Stimulated activated CD4-positive, alpha-beta T cell treated with anti-CD3 and anti-CD28 coated beads, Interleukin-1b, Interleukin-23, amount 100 ng/mL, for 24 hours (primary cell): ENCODE measurements at regions not wholly inside any gene's neighbourhood (a gene's known extent, or its start where the extent isn't known, plus 50 kb on each side); places are given as distances from the start of the nearest gene placed in this dataset.
"Not testable (repeated sequence)": the region's sequence is repeated elsewhere in the genome, so short reads cannot be mapped to it uniquely, and the experiment has no call there.

ENCODE experiments used
- DNase-seq, 4 experiments: peaks; one replicate each; pipeline ENCODE4 v3.0.0-alpha.2; 2020; ENCODE audit warnings: low read depth in 4 of 4, low spot score in 1 of 4

DNA sequence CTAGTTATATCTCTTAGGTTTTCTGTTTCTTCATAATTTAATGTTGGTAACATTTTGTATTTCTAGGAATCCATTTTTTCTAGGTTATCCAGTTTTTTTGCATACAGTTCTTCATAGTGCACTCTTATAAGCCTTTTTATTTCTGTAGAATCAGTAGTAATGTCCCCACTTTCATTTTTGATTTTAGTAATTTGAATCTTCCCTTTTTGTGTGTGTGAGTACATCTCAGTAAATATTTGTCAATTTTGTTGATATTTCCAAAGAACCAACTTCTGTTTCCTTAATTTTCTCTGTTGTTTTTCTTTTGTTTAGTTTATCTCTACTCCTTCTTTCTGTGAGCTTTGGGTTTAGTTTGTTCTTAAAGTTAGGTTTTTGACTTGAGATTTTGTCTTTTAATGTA is 507.3 kb upstream of the RGS6 start:
- no peak for DNase-seq

DNA sequence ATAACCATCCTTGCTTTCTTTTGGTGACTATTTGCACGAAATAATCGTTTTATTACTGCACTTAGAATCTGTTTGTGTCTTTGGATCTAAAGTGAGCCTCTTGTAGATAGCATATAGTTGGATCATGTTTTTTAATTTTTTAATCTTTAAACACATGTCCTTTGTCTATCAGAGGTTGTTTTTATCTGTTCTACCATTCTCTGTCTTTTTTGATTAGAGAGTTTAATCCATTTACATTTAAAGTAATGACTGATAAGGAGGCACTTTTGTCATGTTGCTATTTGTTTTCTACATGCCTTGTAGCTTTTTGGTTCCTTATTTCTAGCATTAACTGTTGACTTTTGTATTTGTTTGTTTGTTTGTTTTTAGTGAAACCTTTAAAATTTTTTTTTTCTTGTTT is 506.2 kb upstream of the RGS6 start:
- DNase-seq, result no peak

DNA sequence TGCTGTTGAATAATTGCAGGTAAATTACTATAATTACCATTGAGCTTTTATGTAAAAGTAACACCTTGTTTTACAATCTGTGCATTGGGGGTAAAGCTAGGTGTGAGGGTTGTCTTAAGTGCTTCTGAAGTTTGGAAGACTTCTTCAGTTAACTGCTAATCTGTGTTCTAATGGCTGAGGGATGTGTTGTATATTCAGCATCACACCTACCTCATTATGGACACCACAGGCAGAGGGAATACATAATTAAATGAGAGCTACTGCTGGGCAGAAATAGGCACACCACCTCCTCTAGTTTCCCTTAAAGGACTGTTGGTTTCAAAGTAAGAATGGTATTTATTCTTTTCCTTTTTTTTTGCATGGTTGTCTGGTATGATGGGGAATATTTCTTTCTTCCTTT is 502.3 kb upstream of the RGS6 start:
- no peak for DNase-seq

DNA sequence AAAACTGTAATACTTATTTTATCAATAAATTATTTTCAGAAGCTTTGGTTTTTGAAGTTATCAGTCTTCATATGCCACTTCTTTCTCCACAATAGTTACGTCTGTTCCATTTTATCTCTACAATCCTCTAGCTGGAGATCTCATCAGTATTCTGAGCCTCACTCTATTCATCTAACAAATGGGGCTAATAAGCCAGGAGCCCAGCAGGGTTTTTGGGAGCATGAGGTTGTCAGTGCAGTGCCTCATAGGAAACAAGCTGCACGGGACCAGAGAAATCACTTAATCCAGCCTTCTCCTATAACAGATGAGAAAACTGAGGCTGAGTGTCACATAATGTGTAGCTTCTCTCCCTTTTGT is 501.9 kb upstream of the RGS6 start:
- DNase-seq, result no peak

DNA sequence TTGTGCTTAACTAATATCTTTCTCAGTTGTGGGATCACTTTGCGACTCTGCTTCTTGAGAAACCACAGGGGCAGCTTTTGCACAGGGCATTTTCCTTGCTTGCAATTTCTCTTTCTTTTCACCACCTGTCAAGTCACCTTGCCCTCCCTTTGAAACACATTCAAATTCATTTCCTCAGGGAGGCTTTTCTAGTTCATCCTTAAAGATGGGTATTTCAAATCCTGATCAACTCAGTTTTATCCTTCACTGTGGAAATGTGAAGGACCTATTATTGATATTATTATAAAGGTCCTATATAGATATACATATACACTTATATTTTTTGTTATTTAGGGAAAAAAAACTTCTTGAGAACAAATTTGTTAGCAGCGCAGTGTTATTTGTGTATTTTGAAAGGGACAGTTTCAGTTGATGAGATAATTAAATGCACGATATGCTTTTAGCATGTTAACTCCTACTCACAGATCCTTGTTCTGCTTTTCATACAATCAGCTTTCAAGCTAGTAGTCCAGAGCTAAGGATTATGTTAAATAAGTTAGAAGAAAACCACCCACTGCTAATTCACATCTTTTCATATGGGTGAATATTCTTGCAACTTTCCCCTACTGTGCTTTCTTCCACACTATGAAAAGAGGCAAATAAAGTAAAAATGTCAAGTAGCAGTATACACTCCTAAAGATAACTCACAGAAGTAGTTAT is 501.4 kb upstream of the RGS6 start:
- no peak for DNase-seq

DNA sequence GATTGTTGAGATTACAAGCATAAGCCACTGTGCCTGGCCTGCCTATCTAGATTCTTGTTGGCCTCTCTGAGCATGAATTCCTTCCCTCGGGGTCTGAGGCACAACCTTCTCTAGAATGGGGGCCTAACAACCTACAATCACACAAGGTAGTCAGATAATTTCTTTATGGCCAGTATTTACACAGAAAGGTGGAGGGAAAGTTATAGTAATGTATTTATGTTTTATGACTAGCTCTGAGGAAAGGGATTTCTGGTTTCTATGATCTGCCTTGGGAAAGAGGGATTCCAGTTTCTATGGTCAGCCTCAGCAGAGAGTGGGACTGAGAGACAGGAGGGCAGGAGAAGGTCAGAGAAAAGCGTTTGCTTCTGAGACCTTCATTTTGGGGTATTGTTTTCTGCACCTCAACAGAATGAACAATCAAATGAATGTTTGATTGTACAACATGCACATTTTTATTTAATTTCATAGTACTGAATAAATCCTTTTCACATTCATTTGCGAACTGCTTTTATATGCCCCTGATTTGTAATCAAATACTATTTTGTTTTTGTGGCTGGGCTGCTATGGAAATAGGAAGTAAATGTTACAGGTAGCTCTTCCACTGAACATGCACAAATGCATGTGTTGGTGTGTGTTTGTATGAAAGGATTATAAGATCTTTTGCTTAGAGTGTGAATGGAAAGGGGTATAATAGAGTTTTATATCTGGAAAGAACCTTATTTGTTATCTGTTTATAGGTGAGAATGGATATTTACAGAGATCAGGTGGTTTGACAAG is 499.7 kb upstream of the RGS6 start:
- no peak for DNase-seq

DNA sequence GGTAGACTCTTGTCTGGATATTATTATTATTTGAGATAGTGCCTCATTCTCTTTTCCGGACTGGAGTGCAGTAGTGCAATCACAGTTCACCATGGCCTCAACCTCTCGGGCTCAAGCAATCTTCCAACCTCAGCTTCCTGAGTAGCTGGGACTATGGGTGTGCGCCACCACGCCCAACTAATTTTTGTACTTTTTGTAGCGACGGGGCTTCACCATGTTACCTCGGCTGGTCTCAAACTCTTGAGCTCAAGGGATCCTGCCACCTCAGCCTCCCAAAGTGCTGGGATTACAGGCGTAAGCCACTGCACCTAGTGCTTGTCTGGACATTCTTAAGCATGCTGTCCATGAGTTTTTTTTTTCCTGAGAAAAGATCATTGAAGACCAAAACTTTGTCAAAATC is 498.9 kb upstream of the RGS6 start:
- DNase-seq, result no peak

DNA sequence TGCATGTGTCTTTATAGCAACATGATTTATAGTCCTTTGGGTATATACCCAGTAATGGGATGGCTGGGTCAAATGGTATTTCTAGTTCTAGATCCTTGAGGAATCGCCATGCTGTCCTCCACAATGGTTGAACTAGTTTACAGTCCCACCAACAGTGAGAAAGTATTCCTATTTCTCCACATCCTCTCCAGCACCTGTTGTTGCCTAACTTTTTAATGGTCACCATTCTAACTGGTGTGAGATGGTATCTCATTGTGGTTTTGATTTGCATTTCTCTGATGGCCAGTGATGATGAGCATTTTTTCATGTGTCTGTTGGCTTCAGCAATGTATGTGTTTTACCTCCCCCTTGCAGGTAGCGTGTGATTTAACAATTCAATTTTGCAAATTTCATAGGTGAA is 496.6 kb upstream of the RGS6 start:
- DNase-seq, result not testable (repeated sequence)

DNA sequence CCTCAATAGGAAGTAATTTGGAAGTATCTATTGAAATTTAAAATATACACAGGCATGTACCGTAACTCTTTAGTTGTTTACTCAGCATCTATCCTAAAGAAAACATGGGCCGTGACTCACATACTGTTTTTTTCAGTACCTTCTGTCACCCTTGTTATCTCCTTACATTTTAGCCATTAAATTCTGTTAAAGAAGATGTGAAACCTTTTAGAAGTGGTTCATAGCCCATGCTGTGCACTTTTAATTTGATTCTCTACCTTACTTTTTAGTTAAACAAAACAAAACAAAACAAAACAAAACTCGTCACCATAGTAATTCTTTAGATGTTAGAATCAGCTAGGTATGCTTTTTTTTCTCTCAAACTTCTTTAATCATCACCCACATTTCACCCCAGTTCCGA is 494.4 kb upstream of the RGS6 start:
- no peak for DNase-seq

DNA sequence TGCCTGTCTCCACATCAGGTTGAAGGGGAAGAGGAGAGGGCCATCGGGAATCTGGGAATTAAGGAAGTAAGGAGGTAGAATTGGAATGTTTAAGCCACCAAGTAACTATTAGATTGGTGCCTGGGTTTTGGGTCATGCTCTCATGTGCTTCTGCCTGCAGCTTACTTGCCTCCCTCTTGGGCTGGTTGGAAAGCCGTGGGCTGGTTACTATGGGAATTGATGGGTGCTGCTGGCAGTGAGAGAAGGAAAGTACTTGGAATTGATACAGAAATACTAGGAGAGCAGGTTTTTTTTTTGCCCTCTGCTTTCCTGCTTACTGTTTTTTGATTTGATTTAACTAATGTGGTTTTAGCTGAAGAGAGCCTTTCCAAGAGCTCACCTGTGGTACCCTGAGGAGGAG is 493.5 kb upstream of the RGS6 start:
- DNase-seq, result no peak

DNA sequence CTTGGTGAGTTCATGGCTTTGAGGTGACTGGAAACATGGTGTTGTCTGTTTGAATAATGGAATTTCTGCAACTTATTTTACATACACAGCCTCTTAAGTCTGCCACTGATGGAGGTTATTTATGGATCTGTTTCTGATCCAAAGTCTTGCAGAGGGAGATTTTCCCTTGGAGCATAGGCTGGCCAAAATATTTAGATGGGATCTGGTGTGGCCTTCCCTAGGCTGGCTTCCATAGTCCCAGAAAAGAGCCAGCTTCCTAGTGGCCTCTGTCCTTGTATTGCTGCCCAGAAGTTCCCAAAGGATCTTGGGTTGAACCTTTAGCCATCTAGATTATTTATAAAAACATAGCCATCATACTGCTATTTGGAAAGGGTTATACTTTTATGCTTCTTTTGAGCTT is 491.1 kb upstream of the RGS6 start:
- no peak for DNase-seq

DNA sequence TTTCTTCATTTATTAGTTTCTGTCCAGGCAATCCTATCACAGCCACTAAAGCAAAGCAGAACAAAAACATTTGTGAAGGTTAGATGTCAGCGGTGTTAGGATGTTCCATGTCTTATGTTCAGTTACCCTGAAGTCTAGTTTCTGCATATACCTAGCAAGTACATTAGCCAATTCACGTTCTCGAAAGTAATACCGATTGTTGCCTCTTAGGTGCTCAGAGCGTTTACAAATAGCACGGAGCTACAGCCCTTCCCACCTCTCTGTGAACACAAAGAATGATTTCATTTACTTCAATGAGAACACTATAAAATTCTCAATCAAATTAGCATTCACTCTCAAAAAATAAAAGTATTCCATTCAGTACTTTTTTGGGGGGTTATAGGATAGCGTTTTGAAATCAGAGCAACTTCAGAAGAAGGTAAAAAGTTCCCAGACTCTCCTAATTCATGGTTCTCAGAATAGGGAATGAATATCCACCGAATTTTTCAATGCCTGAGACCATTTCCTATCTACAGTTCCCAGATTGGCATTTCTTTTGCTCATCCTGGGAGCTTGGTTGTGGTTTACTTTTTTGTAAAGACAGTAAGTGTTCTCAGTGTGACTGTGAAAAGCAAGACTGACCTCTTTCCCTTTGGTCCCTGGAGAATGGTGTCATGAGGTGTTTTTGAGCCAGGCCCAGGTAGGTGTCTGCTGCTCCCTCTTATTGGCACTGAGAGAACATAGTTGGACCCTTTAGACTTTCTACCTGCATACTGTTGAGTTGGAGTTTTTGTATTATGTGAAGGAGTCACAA is 488.0 kb upstream of the RGS6 start:
- DNase-seq, result no peak

DNA sequence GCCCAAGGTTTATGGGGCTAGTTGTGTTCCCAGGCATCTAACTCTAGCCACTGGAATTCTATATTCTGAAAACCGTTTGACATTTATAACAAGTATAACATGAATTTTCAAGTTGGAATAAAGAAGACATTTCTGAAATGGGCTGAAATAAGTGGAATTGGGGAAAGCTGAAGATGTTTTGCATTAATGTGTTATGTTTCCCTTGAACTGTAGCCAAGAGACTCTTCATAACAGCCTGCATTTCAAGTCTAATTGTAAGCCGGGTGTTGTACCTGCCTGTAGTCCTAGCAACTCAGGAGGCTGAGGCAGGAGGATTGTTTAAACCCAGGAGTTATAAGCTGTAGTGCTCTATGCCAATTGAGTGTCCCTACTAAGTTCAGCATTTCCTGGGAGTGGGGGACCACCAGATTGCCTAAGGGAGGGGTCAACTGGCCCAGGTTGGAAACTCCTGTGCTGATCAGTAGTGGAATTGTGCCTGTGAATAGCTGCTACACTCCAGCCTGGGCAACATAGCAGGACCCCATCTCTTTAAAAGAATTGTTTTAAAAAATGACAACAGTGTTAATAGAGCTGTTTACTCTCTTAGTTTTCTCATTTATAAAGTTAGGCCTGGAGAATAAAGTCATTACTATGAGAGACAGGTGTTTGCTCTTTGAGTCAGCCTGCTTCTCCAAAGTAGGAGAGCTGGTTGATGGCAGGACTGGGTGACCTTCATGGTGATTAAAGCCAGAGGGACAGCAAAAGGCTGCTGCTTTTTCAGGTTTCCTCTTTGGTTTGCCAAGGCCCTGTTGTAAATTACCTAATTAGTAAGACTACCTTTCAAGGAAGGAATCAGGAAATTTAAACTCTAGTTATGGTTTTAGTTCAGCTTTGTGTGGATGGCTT is 483.6 kb upstream of the RGS6 start:
- DNase-seq, result no peak

DNA sequence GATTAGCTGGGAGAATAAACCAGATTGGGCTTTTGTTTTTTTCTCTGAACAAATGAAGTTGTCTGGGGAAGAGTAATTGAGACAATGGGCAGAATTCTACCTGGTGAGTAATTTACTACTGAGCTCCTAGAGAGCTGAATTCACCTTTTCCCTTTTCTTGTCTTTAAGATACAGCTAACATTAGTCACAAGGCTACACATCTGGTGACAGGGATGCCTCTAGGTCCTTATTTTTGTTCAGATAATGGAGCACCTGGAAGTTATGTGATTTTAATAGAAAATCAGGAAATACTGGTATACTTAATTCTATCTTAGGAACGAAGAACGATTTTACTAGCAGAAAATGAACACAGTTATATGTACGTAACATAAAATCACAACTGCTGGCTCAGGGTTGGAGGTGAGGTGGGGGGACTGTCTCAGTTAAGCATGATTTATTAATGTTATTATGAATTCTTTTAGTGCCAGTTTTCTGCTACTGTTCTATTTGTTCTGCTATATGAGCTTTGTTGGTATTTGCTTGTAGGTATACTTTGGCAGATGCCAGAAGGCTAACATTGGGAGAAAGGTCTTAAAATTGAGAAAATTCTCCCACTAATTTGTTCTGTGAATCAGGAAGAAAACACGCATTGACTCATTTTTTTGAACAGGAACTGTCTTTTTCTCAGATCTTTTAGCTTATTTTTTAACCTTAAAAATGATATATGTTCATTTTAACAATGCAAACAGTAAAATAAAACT is 482.7 kb upstream of the RGS6 start:
- DNase-seq, result no peak

DNA sequence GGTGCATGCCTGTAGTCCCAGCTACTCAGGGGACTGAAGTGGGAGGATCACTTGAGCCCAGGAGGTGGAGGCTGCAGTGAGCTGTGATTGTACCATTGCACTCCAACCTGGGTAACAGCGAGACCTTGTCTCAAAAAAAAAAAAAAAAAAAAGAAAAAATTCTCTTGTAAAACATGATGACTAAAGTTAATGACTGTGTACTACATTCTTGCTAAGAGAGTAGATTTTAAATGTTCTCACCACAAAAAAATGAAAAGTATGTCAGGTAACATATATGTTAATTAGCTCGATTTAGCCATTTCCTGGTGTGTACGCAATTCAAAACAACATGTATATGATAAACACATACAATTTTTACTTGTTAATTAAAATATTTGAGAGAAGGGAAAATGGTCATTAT is 480.7 kb upstream of the RGS6 start:
- no peak for DNase-seq

DNA sequence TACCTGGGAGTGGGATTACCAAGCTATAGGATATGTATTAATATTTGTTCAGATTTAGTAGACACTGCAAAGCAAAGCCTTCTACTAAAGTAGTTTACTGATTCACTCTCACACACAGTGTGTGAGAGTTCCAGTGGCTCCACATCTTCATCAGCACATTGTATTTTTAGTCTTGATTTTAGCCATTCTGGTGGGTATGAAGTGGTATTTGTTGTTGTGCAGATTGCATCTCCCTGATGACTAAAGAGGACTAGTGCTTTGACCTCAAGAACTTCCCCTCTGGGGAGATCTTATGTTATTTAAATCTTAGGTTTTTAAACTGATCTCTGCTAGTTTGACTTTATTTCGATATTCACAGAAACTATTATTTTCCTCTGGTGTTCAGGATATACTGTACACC is 479.7 kb upstream of the RGS6 start:
- no peak for DNase-seq

DNA sequence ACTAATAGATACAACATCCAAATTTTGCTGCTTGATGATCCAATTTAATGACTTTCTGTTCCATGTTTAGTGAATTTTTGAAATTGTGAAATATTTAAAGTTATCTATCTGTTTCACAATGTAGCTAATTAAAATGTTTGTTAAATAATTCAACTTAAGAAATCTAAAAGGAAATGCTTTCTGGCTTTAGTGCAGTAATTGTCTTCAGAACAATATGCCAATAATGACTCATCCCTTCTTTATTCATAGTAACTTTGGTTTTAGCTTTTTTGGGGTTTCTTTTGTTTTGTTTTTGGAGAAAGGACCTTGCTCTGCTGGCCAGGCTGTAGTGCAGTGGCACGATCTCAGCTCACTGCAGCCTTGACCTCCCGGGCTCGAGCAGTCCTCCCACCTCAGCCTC is 479.2 kb upstream of the RGS6 start:
- no peak for DNase-seq

DNA sequence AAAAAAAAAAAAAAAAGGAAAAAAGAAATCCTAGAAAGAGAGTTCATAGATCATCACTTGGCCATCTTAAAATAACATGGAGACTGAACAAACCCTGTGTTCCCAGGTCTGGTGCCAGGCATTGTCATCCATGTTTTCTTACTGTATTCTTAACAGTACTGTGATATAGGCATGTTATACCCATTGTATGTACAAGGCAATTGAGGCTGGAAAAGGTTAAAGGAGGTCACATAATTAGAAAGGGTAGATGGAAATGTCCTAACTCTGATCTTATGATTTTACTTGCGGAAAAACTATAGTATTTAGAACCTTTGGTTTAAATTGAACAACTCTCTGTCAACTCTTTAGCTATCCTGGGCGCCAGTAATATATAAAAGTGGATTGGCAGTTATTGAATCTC is 478.2 kb upstream of the RGS6 start:
- DNase-seq, result no peak

DNA sequence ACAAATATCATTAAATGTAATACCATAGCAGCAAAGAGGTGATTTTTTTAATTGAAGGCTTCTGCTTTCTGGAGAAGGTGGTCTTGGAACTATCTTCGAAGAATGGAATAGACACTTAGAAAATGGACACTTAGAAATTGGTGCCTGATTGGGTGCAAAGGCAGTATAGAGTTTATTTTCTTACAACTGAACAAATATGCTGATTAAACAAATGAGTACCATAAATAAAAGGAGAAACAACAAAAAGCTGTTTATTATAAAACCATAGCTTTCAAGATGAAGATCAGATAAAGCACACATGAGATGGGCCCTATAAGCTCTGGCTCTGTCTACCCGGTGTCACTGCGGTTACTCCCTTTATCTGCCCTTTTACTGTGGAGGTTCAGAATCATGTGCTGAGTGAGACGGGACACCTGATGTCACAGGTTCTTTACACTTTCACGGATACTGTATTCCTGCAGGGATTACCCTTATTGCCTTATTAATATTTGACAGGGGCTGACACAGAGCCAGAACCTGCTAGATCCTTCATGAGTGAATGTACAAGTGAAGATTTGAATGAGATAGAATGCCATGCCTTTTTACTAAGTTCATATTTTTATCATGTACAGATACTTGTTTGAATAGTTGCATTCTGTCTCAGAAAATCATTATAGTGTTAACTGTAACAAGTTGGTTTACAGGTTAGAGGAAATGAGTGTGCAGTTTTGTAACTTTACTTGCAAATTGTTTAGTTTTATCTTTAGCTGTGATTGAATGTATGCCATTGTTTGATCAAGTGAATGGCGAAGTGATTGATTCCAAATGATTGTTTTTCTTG is 477.5 kb upstream of the RGS6 start:
- DNase-seq, result no peak

DNA sequence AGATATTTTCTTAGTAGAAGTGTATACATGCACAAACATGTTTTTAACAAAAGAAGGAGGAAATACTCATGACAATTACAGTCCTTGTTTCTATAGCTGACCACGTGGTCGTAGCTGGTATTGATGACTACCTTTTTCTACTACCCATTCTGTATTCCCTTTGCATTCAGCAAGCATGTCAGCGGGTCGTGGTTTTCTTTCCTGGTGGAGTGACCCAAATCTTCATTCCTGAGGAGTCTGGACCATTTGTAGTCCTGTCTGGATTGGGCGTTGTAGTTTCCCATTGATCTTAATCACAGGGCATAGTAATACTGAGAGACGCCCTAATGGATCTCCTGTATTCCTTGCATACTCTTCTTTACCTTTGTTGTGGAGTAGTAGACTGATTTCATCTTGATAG is 472.1 kb upstream of the RGS6 start:
- DNase-seq, result no peak
